ENCODE measurements at regions not wholly inside any gene's neighbourhood (a gene's known extent, or its start where the extent isn't known, plus 50 kb on each side); places are given as distances from the start of the nearest gene placed in this dataset.

- Histone ChIP-seq H3K36me3 (ENCODE audit: control insufficient read depth, insufficient read depth, low read length) (no peaks in the 10 kb centered on the region), H3K27me3 (ENCODE audit: control insufficient read depth, insufficient read depth, low read length) (no peaks in the 10 kb centered on the region), H3K4me3 (ENCODE audit: low read depth, low read length) (no peak overlapping the region)
- no peak for TF ChIP-seq CTCF (IDR thresholded peaks at IDR 0.05; ENCODE audit: insufficient read depth, low read length, severe bottlenecking)
- DNase-seq (ENCODE audit: low read depth) (no peak), FAIRE-seq (no peak)
These were observed 122.0 kb upstream of the B3GALT2 start for GRCh38 chr1:193308438-193308837.

GRCh38 chr1:193306430-193306829 lies 120.0 kb upstream of the B3GALT2 start:
- TF ChIP-seq CTCF (IDR thresholded peaks at IDR 0.05; ENCODE audit: insufficient read depth, low read length, severe bottlenecking), result no peak
- DNase-seq (ENCODE audit: low read depth), result no peak
- no peaks in the 10 kb centered on the region for H3K36me3 ChIP-seq (ENCODE audit: control insufficient read depth, insufficient read depth, low read length)
- H3K27me3 ChIP-seq (ENCODE audit: control insufficient read depth, insufficient read depth, low read length), result no peaks in the 10 kb centered on the region
- no peak for FAIRE-seq
- H3K4me3 ChIP-seq (ENCODE audit: low read depth, low read length), result no peak overlapping the region

Data from bronchial epithelial cell (primary cell).